ENCODE measurements at regions not wholly inside any gene's neighbourhood (a gene's known extent, or its start where the extent isn't known, plus 50 kb on each side); places are given as distances from the start of the nearest gene placed in this dataset.

GRCh38 chr10:90575125-90575524 is 282.7 kb downstream of the HTR7 start:
- WGBS (ENCODE audit: insufficient coverage, insufficient read length) = no CpG with 5 or more reads among the region's 3 CpGs
- no peaks in the 10 kb centered on the region for H3K4me1 ChIP-seq (ENCODE audit: control insufficient read depth, insufficient read depth, low read length)
- H3K9me3 ChIP-seq (ENCODE audit: control insufficient read depth, insufficient read depth, low read length) = no peaks in the 10 kb centered on the region
- no peaks in the 10 kb centered on the region for H3K27me3 ChIP-seq (ENCODE audit: control insufficient read depth, insufficient read depth, low read length)
- H3K27ac ChIP-seq (ENCODE audit: low read length) = no peak overlapping the region
- no peak overlapping the region for H3K4me3 ChIP-seq (ENCODE audit: low read length)
- DNase-seq (ENCODE audit: low read depth, low spot score) = no peak
- no peaks in the 10 kb centered on the region for H3K36me3 ChIP-seq (ENCODE audit: control insufficient read depth, insufficient read depth, low read length)

- no peaks in the 10 kb centered on the region for H3K27me3 ChIP-seq (ENCODE audit: control insufficient read depth, insufficient read depth, low read length)
- H3K27ac ChIP-seq (ENCODE audit: low read length) = no peak overlapping the region
- H3K36me3 ChIP-seq (ENCODE audit: control insufficient read depth, insufficient read depth, low read length) = no peaks in the 10 kb centered on the region
- WGBS (ENCODE audit: insufficient coverage, insufficient read length) = no CpG with 5 or more reads among the region's 1 CpG
- no peak overlapping the region for H3K4me3 ChIP-seq (ENCODE audit: low read length)
- H3K9me3 ChIP-seq (ENCODE audit: control insufficient read depth, insufficient read depth, low read length) = no peaks in the 10 kb centered on the region
- no peak for DNase-seq (ENCODE audit: low read depth, low spot score)
- no peaks in the 10 kb centered on the region for H3K4me1 ChIP-seq (ENCODE audit: control insufficient read depth, insufficient read depth, low read length)
Observed at GRCh38 chr10:90577569-90577968, 280.3 kb downstream of the HTR7 start.

GRCh38 chr10:90579602-90580242 is 278.1 kb downstream of the HTR7 start:
- Histone ChIP-seq H3K36me3 (ENCODE audit: control insufficient read depth, insufficient read depth, low read length) (no peaks in the 10 kb centered on the region), H3K27ac (ENCODE audit: low read length) (no peak overlapping the region), H3K9me3 (ENCODE audit: control insufficient read depth, insufficient read depth, low read length) (no peaks in the 10 kb centered on the region), H3K27me3 (ENCODE audit: control insufficient read depth, insufficient read depth, low read length) (no peaks in the 10 kb centered on the region), H3K4me3 (ENCODE audit: low read length) (no peak overlapping the region), H3K4me1 (ENCODE audit: control insufficient read depth, insufficient read depth, low read length) (no peaks in the 10 kb centered on the region)
- WGBS (ENCODE audit: insufficient coverage, insufficient read length) = no CpG with 5 or more reads among the region's 1 CpG
- peak; percentile 27 for DNase-seq (ENCODE audit: low read depth, low spot score)

- Histone ChIP-seq H3K27ac (ENCODE audit: low read length) (no peak overlapping the region), H3K4me1 (ENCODE audit: control insufficient read depth, insufficient read depth, low read length) (no peaks in the 10 kb centered on the region), H3K4me3 (ENCODE audit: low read length) (no peak overlapping the region), H3K36me3 (ENCODE audit: control insufficient read depth, insufficient read depth, low read length) (no peaks in the 10 kb centered on the region), H3K27me3 (ENCODE audit: control insufficient read depth, insufficient read depth, low read length) (no peaks in the 10 kb centered on the region), H3K9me3 (ENCODE audit: control insufficient read depth, insufficient read depth, low read length) (no peaks in the 10 kb centered on the region)
- WGBS (ENCODE audit: insufficient coverage, insufficient read length) = no CpG with 5 or more reads among the region's 3 CpGs
- no peak for DNase-seq (ENCODE audit: low read depth, low spot score)
Observed at GRCh38 chr10:90583416-90583815, 274.4 kb downstream of the HTR7 start.

- H3K27ac ChIP-seq (ENCODE audit: low read length) = no peak overlapping the region
- no peaks in the 10 kb centered on the region for H3K4me1 ChIP-seq (ENCODE audit: control insufficient read depth, insufficient read depth, low read length)
- no peaks in the 10 kb centered on the region for H3K9me3 ChIP-seq (ENCODE audit: control insufficient read depth, insufficient read depth, low read length)
- H3K27me3 ChIP-seq (ENCODE audit: control insufficient read depth, insufficient read depth, low read length) = no peaks in the 10 kb centered on the region
- H3K36me3 ChIP-seq (ENCODE audit: control insufficient read depth, insufficient read depth, low read length) = no peaks in the 10 kb centered on the region
- DNase-seq (ENCODE audit: low read depth, low spot score) = no peak
- no CpG with 5 or more reads among the region's 1 CpG for WGBS (ENCODE audit: insufficient coverage, insufficient read length)
- H3K4me3 ChIP-seq (ENCODE audit: low read length) = no peak overlapping the region
Observed at GRCh38 chr10:90587081-90587491, 270.8 kb downstream of the HTR7 start.

- WGBS (ENCODE audit: insufficient coverage, insufficient read length) = no CpG with 5 or more reads among the region's 2 CpGs
- Histone ChIP-seq H3K4me1 (ENCODE audit: control insufficient read depth, insufficient read depth, low read length) (no peaks in the 10 kb centered on the region), H3K4me3 (ENCODE audit: low read length) (no peak overlapping the region), H3K27ac (ENCODE audit: low read length) (no peak overlapping the region), H3K36me3 (ENCODE audit: control insufficient read depth, insufficient read depth, low read length) (no peaks in the 10 kb centered on the region), H3K9me3 (ENCODE audit: control insufficient read depth, insufficient read depth, low read length) (no peaks in the 10 kb centered on the region), H3K27me3 (ENCODE audit: control insufficient read depth, insufficient read depth, low read length) (no peaks in the 10 kb centered on the region)
- no peak for DNase-seq (ENCODE audit: low read depth, low spot score)
Observed at GRCh38 chr10:90587561-90587960, 270.3 kb downstream of the HTR7 start.

- WGBS (ENCODE audit: insufficient coverage, insufficient read length) = 100% methylated on average over 1 of the region's 3 CpGs
- Histone ChIP-seq H3K4me1 (ENCODE audit: control insufficient read depth, insufficient read depth, low read length) (no peaks in the 10 kb centered on the region), H3K9me3 (ENCODE audit: control insufficient read depth, insufficient read depth, low read length) (no peaks in the 10 kb centered on the region), H3K27ac (ENCODE audit: low read length) (no peak overlapping the region), H3K27me3 (ENCODE audit: control insufficient read depth, insufficient read depth, low read length) (no peaks in the 10 kb centered on the region), H3K4me3 (ENCODE audit: low read length) (no peak overlapping the region), H3K36me3 (ENCODE audit: control insufficient read depth, insufficient read depth, low read length) (no peaks in the 10 kb centered on the region)
- DNase-seq (ENCODE audit: low read depth, low spot score) = no peak
Observed at GRCh38 chr10:90588222-90588621, 269.6 kb downstream of the HTR7 start.

- no peaks in the 10 kb centered on the region for H3K4me1 ChIP-seq (ENCODE audit: control insufficient read depth, insufficient read depth, low read length)
- no peaks in the 10 kb centered on the region for H3K36me3 ChIP-seq (ENCODE audit: control insufficient read depth, insufficient read depth, low read length)
- H3K27me3 ChIP-seq (ENCODE audit: control insufficient read depth, insufficient read depth, low read length) = no peaks in the 10 kb centered on the region
- no peak for DNase-seq (ENCODE audit: low read depth, low spot score)
- no peak overlapping the region for H3K27ac ChIP-seq (ENCODE audit: low read length)
- no peak overlapping the region for H3K4me3 ChIP-seq (ENCODE audit: low read length)
- no CpG with 5 or more reads among the region's 3 CpGs for WGBS (ENCODE audit: insufficient coverage, insufficient read length)
- no peaks in the 10 kb centered on the region for H3K9me3 ChIP-seq (ENCODE audit: control insufficient read depth, insufficient read depth, low read length)
Observed at GRCh38 chr10:90589825-90590224, 268.0 kb downstream of the HTR7 start.

GRCh38 chr10:90591629-90592028 is 266.2 kb downstream of the HTR7 start:
- H3K4me3 ChIP-seq (ENCODE audit: low read length) = no peak overlapping the region
- no peaks in the 10 kb centered on the region for H3K9me3 ChIP-seq (ENCODE audit: control insufficient read depth, insufficient read depth, low read length)
- H3K4me1 ChIP-seq (ENCODE audit: control insufficient read depth, insufficient read depth, low read length) = no peaks in the 10 kb centered on the region
- H3K27ac ChIP-seq (ENCODE audit: low read length) = no peak overlapping the region
- no peaks in the 10 kb centered on the region for H3K36me3 ChIP-seq (ENCODE audit: control insufficient read depth, insufficient read depth, low read length)
- no CpG with 5 or more reads among the region's 3 CpGs for WGBS (ENCODE audit: insufficient coverage, insufficient read length)
- H3K27me3 ChIP-seq (ENCODE audit: control insufficient read depth, insufficient read depth, low read length) = no peaks in the 10 kb centered on the region
- DNase-seq (ENCODE audit: low read depth, low spot score) = no peak

- peak; percentile 25 for DNase-seq (ENCODE audit: low read depth, low spot score)
- Histone ChIP-seq H3K27me3 (ENCODE audit: control insufficient read depth, insufficient read depth, low read length) (no peaks in the 10 kb centered on the region), H3K36me3 (ENCODE audit: control insufficient read depth, insufficient read depth, low read length) (no peaks in the 10 kb centered on the region)
Observed at GRCh38 chr10:90592638-90593302, 265.1 kb downstream of the HTR7 start.

GRCh38 chr10:90598513-90598912 is 259.3 kb downstream of the HTR7 start:
- Histone ChIP-seq H3K4me3 (ENCODE audit: low read length) (no peak overlapping the region), H3K27ac (ENCODE audit: low read length) (no peak overlapping the region), H3K27me3 (ENCODE audit: control insufficient read depth, insufficient read depth, low read length) (no peaks in the 10 kb centered on the region), H3K4me1 (ENCODE audit: control insufficient read depth, insufficient read depth, low read length) (no peaks in the 10 kb centered on the region), H3K9me3 (ENCODE audit: control insufficient read depth, insufficient read depth, low read length) (no peaks in the 10 kb centered on the region), H3K36me3 (ENCODE audit: control insufficient read depth, insufficient read depth, low read length) (no peaks in the 10 kb centered on the region)
- no CpG with 5 or more reads among the region's 4 CpGs for WGBS (ENCODE audit: insufficient coverage, insufficient read length)
- DNase-seq (ENCODE audit: low read depth, low spot score) = no peak

More at GRCh38 chr10:90592638-90593302, 265.1 kb downstream of the HTR7 start:
- Histone ChIP-seq H3K4me3 (ENCODE audit: low read length) (no peak overlapping the region), H3K27ac (ENCODE audit: low read length) (no peak overlapping the region), H3K9me3 (ENCODE audit: control insufficient read depth, insufficient read depth, low read length) (no peaks in the 10 kb centered on the region), H3K4me1 (ENCODE audit: control insufficient read depth, insufficient read depth, low read length) (no peaks in the 10 kb centered on the region)
- WGBS (ENCODE audit: insufficient coverage, insufficient read length) = no CpG with 5 or more reads among the region's 3 CpGs
